Limb (tissue), 2 donors: ENCODE measurements at regions not wholly inside any gene's neighbourhood (a gene's known extent, or its start where the extent isn't known, plus 50 kb on each side); places are given as distances from the start of the nearest gene placed in this dataset.
"Not testable (repeated sequence)": the region's sequence is repeated elsewhere in the genome, so short reads cannot be mapped to it uniquely, and the experiment has no call there.

ENCODE experiments used
- DNase-seq, 2 donors: peaks; one replicate each; pipeline ENCODE4 v3.0.0-alpha.2; 2016; ENCODE audit errors: extremely low spot score in 2 of 2

DNA sequence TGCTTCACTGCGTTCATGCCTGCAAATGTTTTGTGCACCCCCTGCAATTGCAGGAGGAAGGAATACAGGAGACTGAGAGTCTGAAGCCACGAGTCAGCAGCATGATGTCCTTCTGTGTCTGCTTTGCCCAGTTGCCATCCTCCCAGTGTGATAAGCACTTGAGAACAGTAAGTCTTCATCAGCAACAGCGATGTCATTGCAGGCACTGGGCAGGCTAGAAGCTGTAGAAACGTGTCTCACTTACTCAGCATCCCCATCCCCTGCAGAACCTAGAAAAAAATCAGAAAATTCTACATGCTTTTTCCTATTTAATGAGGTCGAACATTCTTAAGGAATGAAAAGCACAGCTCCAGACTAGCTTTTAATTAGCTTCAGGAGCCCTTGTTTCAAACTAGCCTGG is 156.5 kb upstream of the LPP start:
- no peak for DNase-seq

DNA sequence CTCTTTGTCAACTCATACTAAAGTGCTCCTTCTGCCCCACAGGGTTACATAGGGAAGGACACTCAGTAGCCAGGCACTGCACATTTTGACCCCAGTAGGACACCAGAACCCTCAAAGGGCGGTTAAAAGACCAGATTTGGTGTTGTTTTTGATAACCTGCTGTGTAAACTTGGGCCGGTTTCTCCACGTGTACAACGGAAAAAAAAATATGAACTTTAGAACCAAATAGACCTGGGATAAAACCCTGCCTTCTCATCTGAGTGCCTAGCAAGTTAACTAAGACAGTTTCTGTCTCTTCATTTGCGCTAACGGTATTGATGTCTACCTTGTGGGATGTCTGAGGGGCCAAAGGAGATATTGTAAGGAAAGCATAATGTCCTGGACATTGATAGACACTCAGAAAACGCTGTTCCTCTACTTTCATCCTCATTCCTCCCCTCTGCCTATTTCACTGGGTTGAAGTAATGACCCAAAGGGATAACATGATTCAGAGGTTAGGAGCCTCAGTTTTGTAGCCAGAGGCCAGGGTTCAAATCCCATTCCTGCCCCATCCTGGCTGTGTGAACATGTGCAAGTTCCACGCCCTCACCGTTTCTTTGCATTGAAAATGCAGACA is 155.9 kb upstream of the LPP start:
- DNase-seq, result no peak

DNA sequence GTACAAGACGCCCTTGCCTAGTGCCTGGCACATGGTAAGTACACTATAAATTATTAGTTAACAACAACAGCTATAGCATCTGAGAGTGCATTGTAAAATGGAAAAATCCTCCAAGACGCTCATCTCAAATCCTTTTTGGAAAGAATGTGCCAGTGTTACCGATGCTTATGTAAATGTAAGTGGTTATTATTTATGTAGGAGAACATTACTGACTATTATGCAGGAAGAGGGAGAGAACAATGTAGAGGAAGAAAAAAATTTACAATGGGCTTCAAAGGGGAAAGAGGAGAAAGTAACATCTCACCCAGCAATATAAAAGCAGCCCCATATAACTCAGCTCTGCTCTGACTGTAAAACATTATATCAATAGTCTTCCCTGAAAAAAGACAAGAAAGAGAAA is 155.3 kb upstream of the LPP start:
- no peak for DNase-seq

DNA sequence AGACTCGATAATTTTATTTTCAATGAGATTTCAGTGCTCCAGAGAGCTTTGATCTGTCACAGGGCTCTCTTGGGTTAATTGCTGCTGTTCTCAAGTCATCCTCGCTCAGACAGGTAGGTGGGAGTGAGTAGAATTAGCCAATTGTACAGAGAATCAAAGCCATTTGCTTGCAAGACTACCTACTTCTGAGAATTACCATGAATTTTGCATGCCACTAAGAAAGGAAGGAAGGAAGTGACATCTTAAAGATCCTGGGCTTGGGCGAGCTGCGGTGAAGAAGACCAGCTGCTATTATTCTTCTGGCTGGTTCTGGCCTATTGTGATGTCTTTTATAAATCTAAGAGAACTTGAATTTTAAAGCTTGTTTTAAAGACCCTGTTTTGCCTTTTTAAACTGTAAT is 154.1 kb upstream of the LPP start:
- no peak for DNase-seq

DNA sequence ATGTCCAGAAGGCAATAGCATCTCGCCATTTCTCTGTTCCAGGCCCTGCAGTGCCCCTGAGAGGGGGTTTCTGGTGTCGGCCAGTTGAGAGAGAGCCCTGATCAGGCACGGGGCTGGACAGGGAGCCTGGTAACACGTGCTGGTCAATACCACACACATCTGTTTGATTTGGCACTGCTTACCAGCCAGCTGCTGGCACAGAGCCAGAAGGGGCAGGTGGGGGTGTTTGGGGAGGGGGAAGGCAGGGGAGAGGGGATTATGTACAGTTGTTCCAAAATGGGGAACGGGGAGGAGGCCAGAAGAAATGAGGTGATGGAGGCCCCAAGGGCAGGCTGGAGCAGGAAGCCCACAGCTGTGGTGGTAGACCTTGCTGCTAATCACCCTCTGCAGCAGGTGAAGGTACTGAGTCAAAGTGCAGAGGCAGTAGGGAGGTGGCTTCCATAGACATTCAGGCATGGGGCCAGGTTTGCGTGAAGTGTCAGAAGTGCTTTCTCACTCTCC is 153.5 kb upstream of the LPP start:
- peak; percentile 34 to 75 for DNase-seq

DNA sequence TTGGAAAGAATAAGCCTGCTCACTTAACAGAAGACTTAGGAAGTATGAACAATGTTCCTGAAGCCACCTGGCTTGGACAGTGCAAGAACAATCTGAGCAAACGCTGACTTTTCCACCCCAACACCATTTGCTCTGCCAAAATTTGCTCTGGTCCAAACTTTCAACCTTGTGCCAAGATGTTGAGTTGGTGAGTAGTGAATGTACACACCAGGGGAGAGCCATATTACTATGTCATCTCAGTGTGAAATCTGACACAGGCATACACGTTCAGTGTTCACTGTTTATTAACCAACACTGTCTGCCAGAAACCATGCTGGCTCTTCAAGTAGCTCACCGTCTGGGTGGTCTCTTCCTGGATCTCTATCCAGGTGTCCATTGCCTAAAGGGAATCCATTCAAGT is 152.9 kb upstream of the LPP start:
- DNase-seq, result peak in 1 of 2 donors; percentile 66

DNA sequence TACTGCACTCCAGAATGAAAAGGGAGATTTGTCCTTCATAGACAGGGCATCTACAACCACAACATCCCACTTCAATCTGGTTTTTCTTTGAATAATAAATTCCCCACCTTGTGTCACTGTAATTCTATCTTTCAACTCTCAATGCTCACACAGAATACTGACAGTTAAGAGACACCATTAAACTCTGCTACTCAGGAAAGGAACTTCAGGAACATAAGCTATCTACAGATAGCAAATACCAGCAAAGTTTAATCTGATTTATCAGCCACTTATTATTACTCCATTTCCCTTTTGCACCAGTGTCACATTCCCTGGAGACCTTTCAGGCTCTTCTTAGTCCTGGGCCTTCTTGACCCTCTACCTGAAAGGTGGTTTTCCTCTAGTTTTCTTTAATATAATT is 152.0 kb upstream of the LPP start:
- no peak for DNase-seq

DNA sequence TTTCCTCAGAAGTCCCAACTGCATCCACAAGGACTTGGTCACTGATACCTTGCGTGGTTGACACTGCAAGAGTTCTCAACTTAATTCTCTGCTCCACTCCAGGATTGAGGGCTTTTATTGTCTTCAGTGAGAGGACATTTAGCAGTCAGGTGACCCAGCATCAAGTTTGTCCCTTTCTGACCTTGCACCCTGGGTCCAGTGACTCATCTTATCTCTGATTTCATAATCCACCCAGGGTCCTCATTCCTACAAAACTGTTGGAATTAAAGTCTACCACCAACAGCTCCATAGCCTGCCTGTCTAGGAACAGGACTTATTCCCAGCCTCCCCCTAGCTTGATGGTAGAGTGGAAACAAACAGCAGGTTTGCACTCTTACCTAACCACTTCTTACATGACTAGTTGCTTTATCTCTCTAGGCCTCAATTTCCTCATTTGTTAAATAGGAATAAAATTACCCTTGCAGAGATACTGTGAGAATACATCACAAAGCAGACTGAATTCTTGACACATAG is 151.3 kb upstream of the LPP start:
- DNase-seq, result no peak

DNA sequence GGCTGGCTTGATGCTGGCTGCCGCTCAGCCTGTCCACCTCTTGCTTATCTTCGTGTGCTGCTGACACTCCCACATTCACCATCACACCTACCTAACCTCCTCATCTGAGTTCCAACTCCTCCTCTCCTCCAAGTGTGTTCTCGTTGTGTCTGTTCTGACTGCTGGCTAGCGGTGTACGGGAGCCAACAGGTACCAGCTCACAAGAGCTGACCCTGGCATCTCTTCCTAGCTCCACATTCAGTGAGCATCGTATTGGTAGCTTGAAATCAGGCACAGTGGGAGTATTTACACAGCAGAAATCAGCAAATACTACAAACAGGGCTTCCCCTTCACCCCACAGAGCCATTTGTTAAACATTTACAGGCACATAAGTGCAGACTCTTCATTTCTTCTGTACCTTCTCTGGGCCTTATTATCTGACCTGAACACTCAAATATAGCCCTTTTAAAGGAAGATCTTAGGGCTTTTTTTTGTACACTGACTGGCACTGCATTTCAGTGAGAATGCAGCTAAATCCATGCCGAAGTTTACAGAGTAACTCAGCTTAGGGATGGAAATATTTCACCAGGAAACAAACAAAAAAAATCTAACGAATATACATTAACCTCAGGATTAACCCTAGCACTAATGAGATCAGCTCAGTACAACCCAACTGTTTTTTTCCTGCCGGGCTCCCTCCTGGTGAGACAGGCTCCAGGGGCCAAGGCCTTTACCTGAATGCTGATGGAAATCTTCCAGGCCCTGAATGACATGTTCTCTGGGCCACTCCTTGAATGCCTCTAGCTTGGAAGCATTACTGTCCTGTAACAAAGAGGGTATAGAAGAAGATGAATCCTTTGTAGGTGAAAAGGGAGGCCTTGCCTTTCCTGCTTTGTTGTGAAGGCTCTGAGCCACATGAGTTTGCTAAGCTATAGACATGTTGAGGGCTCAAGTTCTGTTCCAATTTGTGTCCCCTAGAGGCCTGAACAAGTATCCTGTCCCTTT is 150.5 kb upstream of the LPP start:
- DNase-seq, result no peak

DNA sequence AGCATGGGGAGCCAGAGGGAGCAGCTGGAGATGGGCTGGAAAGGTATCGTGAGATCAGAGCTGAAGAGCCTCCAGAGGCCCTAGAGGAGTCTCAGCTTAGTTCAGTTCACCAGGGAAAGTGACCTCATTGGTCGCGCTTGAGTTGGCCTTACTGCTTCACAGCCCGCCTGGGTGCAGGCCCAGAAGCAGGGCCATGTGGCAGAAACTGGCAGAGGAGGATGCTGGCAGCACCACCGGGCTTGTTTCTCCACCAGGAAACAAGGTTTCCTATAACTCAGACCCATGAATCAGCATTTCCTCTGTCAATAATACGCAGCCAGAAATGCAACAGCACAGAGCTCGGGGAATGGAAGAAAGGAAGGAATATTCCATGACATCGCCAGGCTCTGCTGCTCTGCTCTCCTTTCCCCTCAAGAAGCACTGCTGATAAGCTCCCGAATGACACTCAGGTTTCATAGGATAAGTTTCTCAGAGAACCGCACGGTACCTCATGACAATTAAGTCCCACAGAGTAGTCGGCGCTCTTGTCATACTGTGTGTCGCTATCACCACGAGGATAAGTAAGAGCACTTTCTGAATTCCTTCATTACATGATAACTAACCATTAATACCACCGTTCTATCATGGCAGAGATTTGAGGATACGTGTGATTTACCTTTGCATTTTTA is 147.1 kb upstream of the LPP start:
- DNase-seq, result peak in 1 of 2 donors; percentile 38

DNA sequence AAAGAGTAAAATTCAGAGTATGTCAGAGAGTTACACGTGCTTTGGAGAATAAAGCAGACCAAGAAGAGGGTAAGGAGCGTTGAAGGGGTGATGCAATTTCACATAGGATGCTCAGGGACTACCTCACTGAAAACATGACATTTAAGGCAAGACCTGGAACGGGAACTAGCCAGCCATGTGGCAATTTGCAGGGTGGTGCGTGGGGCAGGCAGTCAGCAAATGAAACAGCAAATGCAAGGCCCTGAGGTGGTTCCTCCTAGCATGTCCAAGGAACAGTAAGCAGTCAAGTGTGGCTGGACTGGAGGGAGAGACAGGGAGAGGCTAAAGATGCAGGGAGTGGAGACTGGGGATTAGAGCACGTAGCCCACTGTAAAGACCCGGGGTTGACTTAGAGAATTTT is 146.1 kb upstream of the LPP start:
- no peak for DNase-seq

DNA sequence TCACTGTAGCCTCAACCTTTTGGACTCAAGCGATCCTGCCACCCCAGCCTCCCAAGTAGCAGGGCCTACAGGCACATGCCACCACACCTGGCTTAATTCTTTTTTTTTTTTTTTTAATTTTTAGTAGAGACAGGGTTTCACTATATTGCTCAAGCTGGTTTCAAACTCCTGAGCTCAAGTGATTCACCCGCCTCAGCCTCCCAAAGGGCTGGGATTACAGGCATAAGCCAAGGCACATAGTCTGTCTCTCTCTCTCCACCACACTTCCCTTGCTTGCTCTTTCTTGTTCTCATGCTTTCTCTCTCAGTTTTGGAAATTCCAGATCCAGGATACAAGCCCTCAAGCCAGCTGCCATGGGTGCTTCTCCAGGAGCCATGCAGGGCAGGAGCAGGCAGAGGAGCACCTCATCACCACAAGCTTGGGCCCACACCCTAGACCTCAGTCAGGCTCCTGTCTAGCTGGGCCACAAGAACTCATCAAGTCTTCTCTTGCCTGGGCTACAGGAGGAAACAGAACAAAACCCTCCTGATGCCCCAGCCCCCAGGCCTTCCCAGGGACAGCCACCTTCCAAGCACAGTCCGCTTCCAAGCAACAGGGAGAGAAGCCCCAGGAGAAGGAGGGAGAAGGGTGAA is 145.3 kb upstream of the LPP start:
- DNase-seq, result no peak

DNA sequence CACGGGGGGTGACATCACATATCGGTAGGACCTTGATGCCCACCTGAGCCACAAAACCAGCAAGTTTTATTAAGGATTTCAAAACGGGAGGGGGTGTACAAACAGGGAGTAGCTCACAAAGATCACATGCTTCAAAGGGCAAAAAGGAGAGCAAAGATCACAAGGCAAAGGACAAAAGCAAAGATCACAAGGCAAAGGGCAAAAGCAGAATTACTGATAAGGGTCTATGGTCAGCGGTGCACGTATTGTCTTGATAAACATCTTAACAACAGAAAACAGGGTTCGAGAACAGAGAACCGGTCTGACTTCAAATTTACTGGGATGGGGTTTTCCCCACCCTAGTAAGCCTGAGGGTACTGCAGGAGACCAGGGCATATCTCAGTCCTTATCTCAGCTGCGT is 143.5 kb upstream of the LPP start:
- DNase-seq, result no peak

DNA sequence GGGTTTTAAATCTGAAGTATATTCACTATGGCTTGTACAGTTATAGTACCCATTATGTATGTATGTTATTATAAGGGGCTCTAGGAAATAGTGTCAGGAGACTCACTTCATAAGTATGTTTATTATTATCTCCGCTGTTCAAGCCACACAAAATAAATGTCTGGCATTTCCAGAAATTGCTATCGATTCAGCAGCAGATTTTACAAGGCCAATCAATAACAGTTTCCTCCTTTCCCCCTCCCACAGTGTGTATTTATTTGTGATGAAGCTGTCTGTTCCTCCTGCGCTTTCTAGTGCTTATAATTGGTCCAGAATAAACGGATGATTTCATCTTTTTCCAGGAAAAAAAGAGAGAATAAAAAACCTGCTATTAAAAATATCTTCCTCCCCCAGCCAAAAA is 134.2 kb upstream of the LPP start:
- no peak for DNase-seq

DNA sequence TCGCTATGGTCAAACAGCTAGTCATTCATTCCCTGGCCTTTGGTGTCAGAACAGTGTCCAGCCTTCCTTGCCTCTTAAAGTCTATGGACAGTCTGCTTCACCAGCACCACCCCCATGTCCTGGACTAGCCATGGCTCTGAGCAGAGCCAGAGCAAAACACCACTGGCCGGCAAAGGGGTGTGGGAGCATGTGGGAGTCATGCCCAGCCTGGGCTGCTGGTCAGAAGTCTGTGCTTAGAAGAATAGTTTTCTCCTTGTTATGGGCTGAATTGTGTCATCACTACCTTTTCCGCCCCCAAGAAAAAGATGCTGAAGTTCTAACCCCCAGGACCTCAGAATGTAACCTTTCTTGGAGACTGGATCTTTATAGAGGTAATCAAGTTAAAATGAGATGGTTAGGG is 132.9 kb upstream of the LPP start:
- no peak for DNase-seq

DNA sequence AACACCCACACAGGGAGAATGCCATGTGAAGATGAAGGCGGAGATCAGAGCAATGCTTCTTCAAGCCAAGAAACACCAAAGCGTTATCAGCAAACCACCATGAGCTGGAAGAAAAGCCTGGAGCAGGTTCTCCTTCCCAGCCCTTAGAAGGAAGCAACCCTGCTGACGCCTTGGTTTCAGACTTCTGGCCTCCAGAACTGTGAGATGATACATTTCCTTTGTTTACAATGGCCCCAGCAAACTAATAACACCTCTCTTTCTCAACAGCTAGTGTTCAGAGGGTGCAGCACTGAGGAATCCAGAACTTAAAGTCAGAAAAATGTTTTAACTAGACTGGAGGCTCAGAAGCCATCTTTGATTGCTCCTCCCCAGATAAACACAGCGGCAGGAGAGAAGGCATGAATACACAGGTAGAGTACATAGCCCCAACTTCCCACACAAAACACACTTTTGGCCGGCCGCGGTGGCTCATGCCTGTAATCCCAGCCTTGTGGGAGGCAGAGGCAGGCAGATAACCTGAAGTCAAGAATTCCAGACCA is 132.4 kb upstream of the LPP start:
- DNase-seq, result no peak

DNA sequence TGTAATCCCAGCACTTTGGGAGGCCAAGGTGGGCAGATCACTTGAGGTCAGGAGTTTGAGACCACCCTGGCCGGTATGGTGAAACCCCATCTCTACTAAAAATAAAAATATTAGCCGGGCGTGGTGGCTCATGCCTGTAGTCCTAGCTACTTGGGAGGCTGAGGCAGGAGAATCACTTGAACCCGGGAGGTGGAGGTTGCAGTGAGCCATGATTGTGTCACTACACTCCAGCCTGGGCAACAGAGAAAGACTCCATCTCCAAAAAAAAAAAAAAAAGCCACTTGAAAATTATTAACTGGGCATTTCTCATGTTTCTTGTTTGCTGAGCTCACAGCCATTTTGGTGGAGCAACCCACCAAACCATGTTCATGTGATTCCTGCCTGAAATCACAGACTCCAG is 131.1 kb upstream of the LPP start:
- not testable (repeated sequence) for DNase-seq

DNA sequence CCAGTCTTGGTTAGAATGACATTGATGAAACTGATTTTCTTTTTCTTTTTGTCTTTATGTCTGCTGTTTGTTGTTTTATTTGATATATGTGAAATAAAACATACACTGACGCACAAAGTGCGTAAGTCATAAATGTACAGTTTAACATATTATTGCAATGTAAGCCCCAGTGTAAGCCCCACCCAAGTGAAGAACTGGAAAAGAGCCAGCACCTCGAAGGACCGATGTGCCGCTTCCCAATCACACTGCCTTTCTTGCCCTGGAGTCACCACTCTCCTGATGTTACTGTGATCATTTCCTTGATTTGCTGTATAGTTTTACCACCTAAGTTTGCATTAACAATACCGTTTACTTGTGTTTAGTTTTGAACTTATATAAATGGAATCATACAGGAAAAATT is 128.4 kb upstream of the LPP start:
- no peak for DNase-seq

DNA sequence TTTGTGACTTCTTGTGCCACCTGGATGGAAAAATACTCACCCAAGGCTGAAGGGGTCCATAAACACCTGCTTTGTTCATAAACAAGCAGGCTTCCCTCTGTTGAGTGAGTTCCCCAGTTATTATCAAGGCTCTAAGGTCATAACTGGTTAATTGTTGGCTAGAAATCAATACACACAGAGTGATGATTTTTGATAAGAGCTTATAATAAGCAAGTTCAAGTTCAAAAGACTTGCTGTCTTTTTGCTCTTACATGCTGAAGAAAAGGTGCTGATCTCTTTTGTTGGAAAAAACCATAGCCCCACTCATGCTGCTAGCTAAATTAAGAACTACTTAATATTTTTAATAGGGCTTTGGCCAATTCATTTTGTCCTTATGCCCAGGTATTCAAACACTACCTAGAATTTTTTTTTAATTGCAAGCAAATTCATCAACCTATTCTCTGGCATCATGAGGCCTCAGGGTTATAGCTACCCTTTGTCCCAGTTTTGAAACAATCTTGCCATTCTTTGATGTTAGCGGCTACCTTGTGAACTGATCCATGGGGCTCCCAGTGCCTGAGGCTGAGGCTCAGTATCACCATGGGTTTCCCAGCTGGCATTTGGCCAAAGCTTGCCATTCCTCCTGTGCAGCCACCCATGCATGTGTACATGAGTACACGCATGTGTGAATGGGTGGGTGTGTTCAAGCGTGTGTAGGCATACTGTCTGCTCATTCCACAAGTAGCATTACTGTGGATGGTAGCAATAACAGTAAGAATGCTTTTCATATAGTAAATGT is 127.6 kb upstream of the LPP start:
- no peak for DNase-seq

DNA sequence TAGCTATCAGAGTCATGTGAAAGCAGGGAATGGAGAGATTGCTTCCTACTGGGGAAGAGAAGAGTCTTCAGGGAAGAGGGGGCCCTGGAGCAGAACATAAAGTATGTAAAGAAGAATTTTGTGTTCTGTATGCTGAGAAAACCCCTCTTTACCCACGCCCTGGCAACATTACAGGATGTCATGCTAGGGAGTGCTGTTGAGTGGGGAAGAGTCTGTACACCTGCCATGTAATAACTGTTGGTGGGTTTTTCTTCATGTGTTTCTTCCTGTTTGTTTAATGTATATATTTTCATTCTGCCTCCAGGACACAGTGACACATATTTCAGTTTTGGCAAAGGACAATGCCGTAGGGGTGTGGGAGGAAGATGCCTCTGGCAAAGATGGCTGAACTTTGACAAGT is 122.8 kb upstream of the LPP start:
- DNase-seq, result no peak

DNA sequence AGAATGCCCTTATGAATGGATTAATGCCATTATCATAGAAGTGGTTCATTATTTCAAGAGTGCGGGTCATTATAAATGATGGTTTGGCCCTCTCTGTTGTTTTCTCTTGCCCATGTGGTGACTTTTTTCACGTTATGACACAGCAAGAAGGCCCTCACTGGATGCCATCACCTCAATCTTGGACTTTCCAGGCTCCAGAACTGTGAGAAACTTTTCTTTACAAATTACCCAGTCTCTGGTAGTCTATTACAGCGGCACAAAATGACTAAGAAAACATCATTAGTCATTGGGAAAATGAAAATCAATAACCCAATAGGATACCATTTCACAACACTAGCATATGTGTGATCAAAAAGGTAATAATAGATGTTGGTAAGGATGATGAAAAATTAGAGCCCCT is 119.0 kb upstream of the LPP start:
- no peak for DNase-seq
